OCI-LY3 (cell line): ENCODE measurements at regions not wholly inside any gene's neighbourhood (a gene's known extent, or its start where the extent isn't known, plus 50 kb on each side); places are given as distances from the start of the nearest gene placed in this dataset.

Source experiments
- H2AFZ ChIP-seq: fragments of 200-600, 300-600 bp; shearing (Covaris generic); 2 replicates; pipeline ENCODE4 v1.6.0; 2014; ENCODE audit warnings: antibody characterized with exemption, low read depth, low read length
- H3K27ac ChIP-seq: fragments of 200-600, 300-600 bp; sonication (generic); 2 replicates; pipeline ENCODE4 v1.5.1; 2014; ENCODE audit warnings: mild to moderate bottlenecking, low read length, moderate library complexity, mixed read lengths
- H3K27me3 ChIP-seq: fragments of 200-600, 300-600 bp; sonication (generic); 2 replicates; pipeline ENCODE4 v1.6.1; 2014; ENCODE audit warnings: low read depth, low read length, mixed read lengths
- H3K36me3 ChIP-seq: fragments of 200-600, 300-600 bp; sonication (generic); replicated peaks from 2 replicates; pipeline ENCODE3; 2014; ENCODE audit warnings: low read depth, low read length, mixed read lengths
- H3K4me1 ChIP-seq: fragments of 300-600, 200-600 bp; sonication (generic); 2 replicates; pipeline ENCODE4 v1.6.1; 2014; ENCODE audit warnings: low read length, mixed read lengths
- H3K4me2 ChIP-seq: fragments of 200-600, 300-600 bp; sonication (generic); 2 replicates; pipeline ENCODE4 v1.6.1; 2014; ENCODE audit warnings: low read length, mixed read lengths
- H3K4me3 ChIP-seq: fragments of 300-600, 200-600 bp; sonication (generic); 2 replicates; pipeline ENCODE4 v1.5.1; 2014; ENCODE audit warnings: antibody characterized with exemption, mild to moderate bottlenecking, low read length, moderate library complexity
- H3K79me2 ChIP-seq: fragments of 300-600, 200-600 bp; shearing (Covaris generic); 2 replicates; pipeline ENCODE4 v1.6.1; 2014; ENCODE audit warnings: mild to moderate bottlenecking, low read length, mixed read lengths
- H3K9ac ChIP-seq: fragments of 300-600, 200-600 bp; shearing (Covaris generic); 2 replicates; pipeline ENCODE4 v1.6.0; 2014; ENCODE audit warnings: mild to moderate bottlenecking, low read length, moderate library complexity
- H3K9me3 ChIP-seq: fragments of 200-600, 300-600 bp; shearing (Covaris generic); 2 replicates; pipeline ENCODE4 v1.6.1; 2014; ENCODE audit warnings: low read length, mixed read lengths; ENCODE audit not compliant: insufficient read depth
- H4K20me1 ChIP-seq: fragments of 200-600, 300-600 bp; sonication (generic); 2 replicates; pipeline ENCODE4 v1.6.1; 2016; ENCODE audit warnings: low read length, mixed read lengths; ENCODE audit not compliant: insufficient read depth
- CTCF ChIP-seq: fragments of 200-600, 300-600 bp; sonication (generic); IDR thresholded peaks from 2 replicates; pipeline ENCODE4 v1.5.1; 2014; ENCODE audit warnings: antibody characterized with exemption, low read length, low read depth
- EZH2phosphoT487 ChIP-seq: fragments of 200-600 bp; shearing (Covaris generic); IDR thresholded peaks from 2 replicates; pipeline ENCODE4 v1.6.1; 2018; ENCODE audit warnings: antibody characterized with exemption, mixed run types, low read depth

DNA sequence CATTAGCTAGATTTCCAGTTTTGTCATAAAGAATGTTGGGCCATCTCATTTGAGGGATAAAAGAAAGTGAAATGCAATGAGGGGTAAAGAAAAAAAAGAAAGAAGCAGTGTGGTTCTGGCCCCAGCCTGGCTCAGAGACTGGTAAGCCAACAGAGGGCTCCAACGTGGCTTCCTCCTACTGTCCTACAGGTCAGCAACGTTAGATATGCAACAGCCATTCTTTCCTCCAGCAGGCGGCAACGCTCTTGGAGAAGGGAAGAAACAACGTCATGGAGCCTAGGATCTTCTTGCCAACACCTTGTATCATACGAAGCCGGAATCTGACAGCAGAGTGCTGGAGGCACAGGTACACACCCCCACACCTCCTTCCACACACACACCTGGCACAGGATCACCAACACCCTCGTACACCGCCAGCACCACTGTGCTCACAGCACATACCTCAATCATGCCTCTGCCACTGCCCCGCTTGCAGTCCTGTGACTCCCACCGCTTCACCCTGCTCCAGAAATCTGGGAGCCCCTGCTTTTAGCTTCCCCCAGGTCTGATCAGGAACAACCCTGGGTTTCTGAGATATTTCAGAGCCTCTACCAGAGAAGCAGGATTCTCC is 102.8 kb downstream of the RPAP3 start:
- TF ChIP-seq EZH2phosphoT487 (no peak), CTCF (no peak)
- H3K4me1 ChIP-seq, result no peaks in the 10 kb centered on the region; the same call in 1 of the 2 replicates
- H3K27me3 ChIP-seq, result no peaks in the 10 kb centered on the region
- no peaks in the 10 kb centered on the region for H4K20me1 ChIP-seq
- peaks cover 33% of the 10 kb centered on the region for H3K36me3 ChIP-seq
- H3K9ac ChIP-seq, result no peak overlapping the region
- H3K79me2 ChIP-seq, result no peaks in the 10 kb centered on the region
- no peak overlapping the region for H3K4me2 ChIP-seq
- H3K9me3 ChIP-seq, result peaks cover 15% of the 10 kb centered on the region
- H3K4me3 ChIP-seq, result no peak overlapping the region
- H2AFZ ChIP-seq, result no peak overlapping the region
- no peak overlapping the region for H3K27ac ChIP-seq

- peaks cover 26% of the 10 kb centered on the region for H3K36me3 ChIP-seq
- H3K9ac ChIP-seq, result no peak overlapping the region
- peaks cover 14% of the 10 kb centered on the region for H3K9me3 ChIP-seq
- no peaks in the 10 kb centered on the region for H3K79me2 ChIP-seq
- no peak overlapping the region for H3K4me2 ChIP-seq
- H3K27ac ChIP-seq, result no peak overlapping the region
- no peak overlapping the region for H3K4me3 ChIP-seq
- TF ChIP-seq CTCF, result no peak
- H2AFZ ChIP-seq, result no peak overlapping the region
- no peaks in the 10 kb centered on the region for H3K4me1 ChIP-seq
- no peaks in the 10 kb centered on the region for H4K20me1 ChIP-seq
- H3K27me3 ChIP-seq, result no peaks in the 10 kb centered on the region
These were observed 103.5 kb downstream of the RPAP3 start for GRCh38 chr12:47602325-47602724.

DNA sequence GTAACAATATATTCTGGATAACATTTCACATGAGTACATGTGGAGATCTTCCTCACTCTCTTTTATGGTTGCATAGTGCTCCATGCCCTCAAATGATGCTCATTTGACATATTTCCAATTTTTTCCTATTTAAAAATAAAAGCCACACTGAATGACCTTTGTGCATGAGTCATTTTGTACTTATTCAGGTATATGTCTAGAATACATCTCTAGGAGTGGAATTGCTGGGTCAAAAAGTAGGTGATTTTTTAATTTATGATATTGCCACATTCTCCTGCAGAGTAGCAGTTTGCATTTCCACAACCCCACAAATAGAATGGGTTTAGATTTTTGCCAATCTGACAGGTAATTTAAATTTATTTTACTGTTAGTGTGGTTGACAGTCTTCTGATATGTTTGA is 104.8 kb downstream of the RPAP3 start:
- H3K4me1 ChIP-seq, result no peaks in the 10 kb centered on the region
- no peak overlapping the region for H3K27ac ChIP-seq
- no peak overlapping the region for H3K9ac ChIP-seq
- no peak overlapping the region for H2AFZ ChIP-seq
- H3K4me3 ChIP-seq, result no peak overlapping the region
- H3K4me2 ChIP-seq, result no peak overlapping the region
- TF ChIP-seq CTCF, result no peak
- TF ChIP-seq EZH2phosphoT487, result no peak
- H3K79me2 ChIP-seq, result no peaks in the 10 kb centered on the region
- H4K20me1 ChIP-seq, result no peaks in the 10 kb centered on the region
- no peaks in the 10 kb centered on the region for H3K27me3 ChIP-seq
- peaks cover 5% of the 10 kb centered on the region; the same call in 1 of the 2 replicates for H3K9me3 ChIP-seq
- H3K36me3 ChIP-seq, result peaks cover 20% of the 10 kb centered on the region

- no peak overlapping the region for H3K9ac ChIP-seq
- no peaks in the 10 kb centered on the region for H3K9me3 ChIP-seq
- H3K4me1 ChIP-seq, result peaks cover 10% of the 10 kb centered on the region; the same call in 1 of the 2 replicates
- no peaks in the 10 kb centered on the region for H3K79me2 ChIP-seq
- H3K4me3 ChIP-seq, result no peak overlapping the region
- TF ChIP-seq EZH2phosphoT487 (no peak), CTCF (no peak)
- no peak overlapping the region for H3K27ac ChIP-seq
- no peaks in the 10 kb centered on the region for H3K36me3 ChIP-seq
- no peak overlapping the region for H2AFZ ChIP-seq
- no peaks in the 10 kb centered on the region for H3K27me3 ChIP-seq
- no peak overlapping the region for H3K4me2 ChIP-seq
- no peaks in the 10 kb centered on the region for H4K20me1 ChIP-seq
These were observed 114.0 kb downstream of the RPAP3 start for GRCh38 chr12:47591795-47592194.
